Heart right ventricle (tissue), 16 donors: ENCODE measurements at regions not wholly inside any gene's neighbourhood (a gene's known extent, or its start where the extent isn't known, plus 50 kb on each side); places are given as distances from the start of the nearest gene placed in this dataset.

Source experiments
- ATAC-seq, 8 donors: fragments of 200-7000 bp; cut with Tn5 transposase; one replicate each; pipeline ENCODE4 v1.9.1; 2020; ENCODE audit warnings: mild to moderate bottlenecking in 8 of 8, moderate library complexity in 8 of 8, moderate number of reproducible peaks in 1 of 8
- DNase-seq, 2 donors: peaks; one replicate each; pipeline ENCODE4 v3.0.0-alpha.2; 2020
- H3K27ac ChIP-seq, 10 donors: fragments of 200-600 bp; sonication (generic) in 2 of 10; one replicate each; pipeline versions ENCODE4 v1.5.0 to v1.8.0; 2020 to 2022; ENCODE audit warnings: mild to moderate bottlenecking in 3 of 10
- H3K27me3 ChIP-seq, 7 donors: fragments of 200-600 bp; one replicate each; pipeline ENCODE4 v1.8.0; 2021 to 2022; ENCODE audit warnings: mild to moderate bottlenecking in 2 of 7
- H3K36me3 ChIP-seq, 9 donors: fragments of 200-600 bp; sonication (generic) in 1 of 9; one replicate each; pipeline versions ENCODE4 v1.5.0 to v1.8.0; 2020 to 2022; ENCODE audit warnings: mild to moderate bottlenecking in 2 of 9
- H3K4me1 ChIP-seq, 9 donors: fragments of 200-600 bp; sonication (generic) in 1 of 9; one replicate each; pipeline versions ENCODE4 v1.5.0 to v1.8.0; 2020 to 2022; ENCODE audit warnings: mild to moderate bottlenecking in 4 of 9
- H3K4me3 ChIP-seq, 10 donors: fragments of 200-600 bp; sonication (generic) in 2 of 10; one replicate each; pipeline versions ENCODE4 v1.5.0 to v1.8.0; 2020 to 2022; ENCODE audit warnings: mild to moderate bottlenecking in 7 of 10, moderate library complexity in 2 of 10
- H3K9me3 ChIP-seq, 11 donors: fragments of 200-600 bp in 10 of 11; sonication (generic) in 2 of 11; one replicate each; pipeline versions ENCODE4 v1.5.0 to v1.8.0; 2013 to 2022; ENCODE audit warnings: mild to moderate bottlenecking in 2 of 11, control low read depth in 1 of 11, moderate library complexity in 1 of 11
- CTCF ChIP-seq, 9 donors: fragments of 200-600 bp; sonication (generic) in 2 of 9; IDR thresholded peaks; one replicate each; pipeline versions ENCODE4 v1.5.0 to v1.8.0; 2021 to 2022; ENCODE audit warnings: antibody characterized with exemption in 9 of 9, mild to moderate bottlenecking in 5 of 9, moderate library complexity in 1 of 9
- WGBS, 2 donors: extraction: QIAGEN DNeasy Blood & Tissue Kit; methylation state at CpG; one replicate each; pipeline ENCODE4 v1.1.7; 2013; ENCODE audit warnings: inconsistent platforms in 1 of 2; 5-methylcytosine and 5-hydroxymethylcytosine counted together
- intact Hi-C, 10 donors: fragments of 100-400 bp; cut with DNase I; formaldehyde crosslinking; loops; one replicate each; pipeline versions ENCODE4 v1.11.1 to v1.14.2; 2022
- donor health status: Arrhythmogenic right ventricular cardiomyopathy.
- donor health status: ischemic (EF 13 %, LVEDD 7.1; RV severe dilation, severe dysfunction).
- donor health status: healthy with polysubstance abuse.
- donor health status: DM: no; HTN: yes; CAD: no.
- donor health status: DM: no; HTN: no; CAD: no.
- donor health status: ischemic (EF 25% LVEDD 6.9; RV normal size, moderate dysfunction).
- donor health status: ischemic (EF 25% LVEDD 5.7; RV mildly dilated, moderate dysfunction).
- donor health status: healthy.
- donor health status: DM: yes; HTN: yes; CAD: no.
- donor health status: Ischemic cardiomyopathy.
- donor health status: ischemic (EF 35%, LVEDD 5.7; RV mildly dilated, moderate dysfunction).
- donor health status: nonischemic (EF 11% LVEDD 7.7; RV severe dilation, severe dysfunction).
- donor health status: DM: yes; HTN: yes; CAD: no.
- donor health status: PGD.
- donor health status: ischemic (EF 29% LVEDD 5.4; RV normal size, mild dysfunction).
- donor health status: nonischemic (EF 23%, LVEDD 6.1; RV moderate dilation, normal function).

DNA sequence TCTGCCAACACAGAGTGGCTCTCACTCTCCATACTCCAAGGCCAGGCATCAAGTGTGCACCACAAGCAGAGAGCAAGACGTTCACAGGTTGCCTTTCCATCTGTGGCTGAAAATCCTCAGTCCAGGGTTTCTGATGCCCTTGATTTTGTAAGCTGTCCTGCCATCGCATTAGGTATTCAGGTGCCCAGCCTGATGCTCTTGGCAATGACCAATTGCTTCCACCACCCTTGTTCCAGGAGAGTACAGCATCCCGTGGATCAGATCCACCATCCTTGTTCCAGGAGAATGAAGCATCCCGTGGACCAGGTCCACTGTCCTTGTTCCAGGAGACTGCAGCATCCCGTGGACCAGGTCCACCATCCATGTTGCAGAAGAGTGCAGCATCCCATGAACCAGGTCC lies 133.4 kb upstream of the GPC1 start:
- DNase-seq (no peak), ATAC-seq (no peak)
- Histone ChIP-seq H3K9me3 (no peaks in the 10 kb centered on the region), H3K4me3 (no peak overlapping the region), H3K4me1 (peaks cover 0 to 9% (median under 1%) of the 10 kb centered on the region in 9 donors), H3K27me3 (no peaks in the 10 kb centered on the region), H3K36me3 (no peaks in the 10 kb centered on the region), H3K27ac (no peak overlapping the region)
- intact Hi-C loops, result no loop called here
- TF ChIP-seq CTCF (IDR thresholded peaks at IDR 0.05), result no peak
- WGBS, 2 donors, result 90 to 91% methylated on average over 5 of the region's 5 CpGs

GRCh38 chr2:240302933-240303595 lies 132.4 kb upstream of the GPC1 start:
- DNase-seq, result no peak
- ATAC-seq, result no peak
- intact Hi-C loops, result no loop called here
- H3K4me1 ChIP-seq, result no peaks in the 10 kb centered on the region
- H3K36me3 ChIP-seq, result no peaks in the 10 kb centered on the region
- H3K9me3 ChIP-seq, result no peaks in the 10 kb centered on the region
- no peak overlapping the region for H3K4me3 ChIP-seq
- TF ChIP-seq CTCF (IDR thresholded peaks at IDR 0.05), result no peak
- no peak overlapping the region for H3K27ac ChIP-seq
- no peaks in the 10 kb centered on the region for H3K27me3 ChIP-seq
- 92 to 100% methylated on average over 1 of the region's 2 CpGs for WGBS, 2 donors

DNA sequence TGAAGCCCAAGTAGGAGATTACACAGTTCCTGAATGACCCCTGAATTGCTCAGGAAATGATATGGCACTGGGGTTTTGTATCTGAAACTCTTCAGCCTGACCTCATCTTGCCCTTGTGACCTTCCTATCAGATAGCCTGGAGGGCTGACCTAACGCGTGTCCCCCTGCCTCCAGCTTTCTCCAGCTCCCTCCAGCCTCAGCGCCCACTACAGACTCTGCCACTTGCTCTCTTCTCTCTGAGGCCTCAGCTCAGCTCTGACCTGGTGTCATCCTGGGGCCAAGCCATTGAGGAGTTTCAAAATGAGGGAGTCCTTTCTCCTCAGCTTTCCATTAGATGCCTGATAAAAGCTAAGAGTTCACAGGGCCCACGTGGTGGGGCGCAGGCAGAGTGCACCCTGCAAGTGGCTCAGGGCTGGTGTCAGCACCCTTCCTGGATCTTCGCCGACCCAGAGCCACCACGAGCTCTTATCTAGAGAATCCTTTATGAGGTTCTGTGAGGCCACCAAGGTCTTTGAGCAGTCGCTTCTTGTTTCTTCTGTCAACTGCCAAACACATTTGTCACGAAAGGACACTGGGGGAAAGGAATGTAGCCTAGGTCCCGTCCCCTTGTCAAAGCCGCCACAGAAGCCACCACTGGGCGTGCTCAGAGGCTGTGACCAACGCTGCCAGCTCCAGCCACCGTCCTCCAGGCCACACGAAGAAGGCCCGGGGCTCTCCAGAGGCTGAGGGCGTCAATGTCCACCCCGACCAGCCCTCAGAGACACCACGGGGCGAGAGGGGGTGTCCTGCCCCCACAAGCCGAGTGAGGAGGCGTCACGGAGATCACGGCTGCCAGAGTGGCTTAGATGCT lies 131.3 kb upstream of the GPC1 start:
- ATAC-seq (no peak), DNase-seq (no peak)
- TF ChIP-seq CTCF (IDR thresholded peaks at IDR 0.05), result no peak
- H3K27me3 ChIP-seq, result no peaks in the 10 kb centered on the region
- no peak overlapping the region for H3K27ac ChIP-seq
- no peaks in the 10 kb centered on the region for H3K9me3 ChIP-seq
- intact Hi-C loops, result no loop called here
- no peaks in the 10 kb centered on the region for H3K4me1 ChIP-seq
- no peaks in the 10 kb centered on the region for H3K36me3 ChIP-seq
- no peak overlapping the region for H3K4me3 ChIP-seq
- 84 to 87% methylated on average over 25 of the region's 25 CpGs for WGBS, 2 donors

- ATAC-seq (no peak), DNase-seq (no peak)
- Histone ChIP-seq H3K9me3 (no peaks in the 10 kb centered on the region), H3K27ac (no peak overlapping the region), H3K36me3 (no peaks in the 10 kb centered on the region), H3K4me1 (no peaks in the 10 kb centered on the region), H3K4me3 (no peak overlapping the region), H3K27me3 (no peaks in the 10 kb centered on the region)
- intact Hi-C loops, result no loop called here
- WGBS, 2 donors, result 83 to 84% methylated on average over 12 of the region's 12 CpGs
- TF ChIP-seq CTCF (IDR thresholded peaks at IDR 0.05), result no peak
These were observed 130.7 kb upstream of the GPC1 start for GRCh38 chr2:240304746-240305161.
